Right lobe of liver (tissue), 6 donors: ENCODE measurements at regions not wholly inside any gene's neighbourhood (a gene's known extent, or its start where the extent isn't known, plus 50 kb on each side); places are given as distances from the start of the nearest gene placed in this dataset.

Experiments
- ATAC-seq, 4 donors: fragments of 200-7000 bp; cut with Tn5 transposase; one replicate each; pipeline ENCODE4 v1.9.1; 2020; ENCODE audit warnings: mild to moderate bottlenecking in 4 of 4, moderate library complexity in 4 of 4
- DNase-seq, 3 donors: peaks; one replicate each; pipeline ENCODE4 v3.0.0-alpha.2; 2020
- H3K27ac ChIP-seq, 3 donors: fragments of 200-600 bp; one replicate each; pipeline ENCODE4 v1.8.0; 2022
- H3K27me3 ChIP-seq, 2 donors: fragments of 200-600 bp; one replicate each; pipeline ENCODE4 v1.8.0; 2022
- H3K36me3 ChIP-seq, 4 donors: fragments of 200-600 bp; sonication (generic) in 1 of 4; one replicate each; pipeline versions ENCODE4 v1.5.1 to v1.8.0; 2017 to 2022; ENCODE audit warnings: control low read depth in 1 of 4
- H3K4me1 ChIP-seq, 4 donors: fragments of 200-600 bp; sonication (generic) in 1 of 4; one replicate each; pipeline versions ENCODE4 v1.5.1 to v1.8.0; 2017 to 2022; ENCODE audit warnings: control low read depth in 1 of 4
- H3K4me3 ChIP-seq, 3 donors: fragments of 200-600 bp; one replicate each; pipeline ENCODE4 v1.8.0; 2022
- H3K9me3 ChIP-seq, 4 donors: fragments of 200-600 bp; sonication (generic) in 1 of 4; one replicate each; pipeline versions ENCODE4 v1.5.1 to v1.8.0; 2017 to 2022; ENCODE audit warnings: control low read depth in 1 of 4
- CTCF ChIP-seq, 4 donors: fragments of 200-600 bp in 3 of 4; fragments of 450-650 bp in 1 of 4; IDR thresholded peaks; one replicate each; pipeline versions ENCODE4 v1.5.1 to v1.8.0; 2016 to 2022; ENCODE audit warnings: antibody characterized with exemption in 4 of 4, mild to moderate bottlenecking in 2 of 4
- POLR2A ChIP-seq: fragments of 450-650 bp; IDR thresholded peaks from one replicate; pipeline ENCODE4 v1.6.1; 2017; ENCODE audit warnings: antibody characterized with exemption, mild to moderate bottlenecking
- WGBS: methylation state at CpG from one replicate; pipeline ENCODE4 v1.1.6; 2018; ENCODE audit warnings: low coverage, low lambda C conversion rate; ENCODE audit not compliant: insufficient coverage; ENCODE audit errors: missing lambda C conversion rate; 5-methylcytosine and 5-hydroxymethylcytosine counted together
- intact Hi-C, 2 donors: fragments of 100-400 bp; cut with DNase I; formaldehyde crosslinking; loops; one replicate each; pipeline versions ENCODE4 v1.11.2 to v1.14.1; 2022
- donor health status: DM: no; HTN: yes; CAD: no.
- donor health status: DM: no; HTN: no; CAD: no.
- donor health status: DM: no; HTN: no; CAD: no.
- donor health status: DM: no; HTN: yes; CAD: no.
- donor health status: DM: no; HTN: yes; CAD: no.

GRCh38 chr6:149150301-149150700 lies 167.2 kb upstream of the TAB2 start:
- no peak for ATAC-seq
- TF ChIP-seq CTCF (IDR thresholded peaks at IDR 0.05) (no peak), POLR2A (no peak)
- 86% methylated on average over 4 of the region's 4 CpGs for WGBS
- Histone ChIP-seq H3K4me3 (no peak overlapping the region), H3K4me1 (no peaks in the 10 kb centered on the region), H3K36me3 (no peaks in the 10 kb centered on the region), H3K27me3 (no peaks in the 10 kb centered on the region), H3K9me3 (no peaks in the 10 kb centered on the region), H3K27ac (no peak overlapping the region)
- no peak for DNase-seq
- intact Hi-C loops: no loop called here

- intact Hi-C loops: no loop called here
- no peak for TF ChIP-seq POLR2A
- no peak for TF ChIP-seq CTCF (IDR thresholded peaks at IDR 0.05)
- no peaks in the 10 kb centered on the region for H3K4me1 ChIP-seq
- H3K36me3 ChIP-seq: no peaks in the 10 kb centered on the region
- WGBS: 82% methylated on average over 3 of the region's 3 CpGs
- DNase-seq: no peak
- ATAC-seq: no peak
- H3K27ac ChIP-seq: no peak overlapping the region
- no peak overlapping the region for H3K4me3 ChIP-seq
- H3K27me3 ChIP-seq: no peaks in the 10 kb centered on the region
- H3K9me3 ChIP-seq: no peaks in the 10 kb centered on the region
Observed at GRCh38 chr6:149150801-149151398, 166.6 kb upstream of the TAB2 start.

- TF ChIP-seq CTCF (IDR thresholded peaks at IDR 0.05) (no peak), POLR2A (no peak)
- WGBS: 57% methylated on average over 1 of the region's 1 CpG
Observed at GRCh38 chr6:149152521-149152920, 165.0 kb upstream of the TAB2 start.

GRCh38 chr6:149153100-149153499 lies 164.4 kb upstream of the TAB2 start:
- no peak overlapping the region for H3K4me3 ChIP-seq
- H3K27me3 ChIP-seq: no peaks in the 10 kb centered on the region
- no peaks in the 10 kb centered on the region for H3K4me1 ChIP-seq
- H3K36me3 ChIP-seq: no peaks in the 10 kb centered on the region
- ATAC-seq (peak in 1 of 4 donors; percentile 30), DNase-seq (no peak)
- TF ChIP-seq POLR2A (no peak), CTCF (IDR thresholded peaks at IDR 0.05) (no peak)
- no peak overlapping the region for H3K27ac ChIP-seq
- no CpG with 5 or more reads among the region's 2 CpGs for WGBS
- no peaks in the 10 kb centered on the region for H3K9me3 ChIP-seq
- intact Hi-C loops: no loop called here

More at GRCh38 chr6:149152521-149152920, 165.0 kb upstream of the TAB2 start:
- Histone ChIP-seq H3K27me3 (no peaks in the 10 kb centered on the region), H3K36me3 (no peaks in the 10 kb centered on the region), H3K9me3 (no peaks in the 10 kb centered on the region), H3K27ac (no peak overlapping the region), H3K4me3 (no peak overlapping the region), H3K4me1 (no peaks in the 10 kb centered on the region)
- no peak for DNase-seq
- intact Hi-C loops: no loop called here
- ATAC-seq: no peak

- no peaks in the 10 kb centered on the region for H3K9me3 ChIP-seq
- no peak overlapping the region for H3K4me3 ChIP-seq
- WGBS: 71% methylated on average over 2 of the region's 2 CpGs
- H3K27ac ChIP-seq: no peak overlapping the region
- H3K4me1 ChIP-seq: no peaks in the 10 kb centered on the region
- ATAC-seq (no peak), DNase-seq (no peak)
- intact Hi-C loops: no loop called here
- no peaks in the 10 kb centered on the region for H3K27me3 ChIP-seq
- no peaks in the 10 kb centered on the region for H3K36me3 ChIP-seq
- TF ChIP-seq POLR2A: no peak
- no peak for TF ChIP-seq CTCF (IDR thresholded peaks at IDR 0.05)
Observed at GRCh38 chr6:149153693-149154092, 163.8 kb upstream of the TAB2 start.
